IMR-90 (cell line): ENCODE measurements at regions not wholly inside any gene's neighbourhood (a gene's known extent, or its start where the extent isn't known, plus 50 kb on each side); places are given as distances from the start of the nearest gene placed in this dataset.

Source experiments
- ATAC-seq: fragments of 200-7000 bp; cut with Tn5 transposase; 2 replicates; pipeline ENCODE4 v1.9.1; 2020; ENCODE audit warnings: low read depth, mild to moderate bottlenecking, moderate library complexity
- BruUV-seq: library from RNA; stranded (reverse); fragments of 400-500 nt; replicated peaks from 2 replicates; lab custom pipeline; 2021; lab: Mats Ljungman, UMichigan
- CTCF ChIA-PET: fragments of 300-600 bp; formaldehyde crosslinking; extraction: SDS; loops from one replicate; lab custom pipeline; 2021; ENCODE audit warnings: antibody characterized with exemption; lab: Yijun Ruan, JAX
- POLR2A ChIA-PET: fragments of 300-600 bp; sonication (Branson Sonifier 250); formaldehyde crosslinking; loops from one replicate; lab custom pipeline; 2022; ENCODE audit warnings: antibody characterized with exemption; ENCODE audit not compliant: unreplicated experiment; lab: Charles Lee
- DNase-seq: peaks from one replicate; pipeline ENCODE4 v3.0.0; 2013
- H2AFZ ChIP-seq: replicated peaks from 2 replicates; pipeline ENCODE3; 2013; ENCODE audit warnings: low read length, mild to moderate bottlenecking; ENCODE audit not compliant: poor library complexity
- H2AK5ac ChIP-seq: 2 replicates; pipeline ENCODE4 v1.6.1; 2013; ENCODE audit warnings: low read depth, low read length, inconsistent platforms
- H2AK9ac ChIP-seq: replicated peaks from 2 replicates; pipeline ENCODE3; 2013; ENCODE audit warnings: mild to moderate bottlenecking, low read depth, low read length, moderate library complexity; ENCODE audit not compliant: poor library complexity
- H2BK120ac ChIP-seq: 2 replicates; pipeline ENCODE4 v1.6.1; 2013; ENCODE audit warnings: low read depth, low read length, inconsistent platforms
- H2BK15ac ChIP-seq: 3 replicates; pipeline ENCODE4 v1.6.1; 2013; ENCODE audit warnings: low read depth, low read length, inconsistent platforms
- H2BK20ac ChIP-seq: 2 replicates; pipeline ENCODE4 v1.6.1; 2013; ENCODE audit warnings: low read depth, mild to moderate bottlenecking, inconsistent platforms, low read length, moderate library complexity
- H2BK5ac ChIP-seq: 2 replicates; pipeline ENCODE4 v1.6.1; 2013; ENCODE audit warnings: mild to moderate bottlenecking, low read depth, low read length, inconsistent platforms; ENCODE audit not compliant: poor library complexity, severe bottlenecking
- H3K14ac ChIP-seq: replicated peaks from 2 replicates; pipeline ENCODE4 v1.6.1; 2013; ENCODE audit warnings: low read depth, low read length, inconsistent platforms
- H3K18ac ChIP-seq: 2 replicates; pipeline ENCODE4 v1.6.1; 2013; ENCODE audit warnings: low read depth, low read length, control low read depth
- H3K23ac ChIP-seq: 2 replicates; pipeline ENCODE4 v1.6.1; 2013; ENCODE audit warnings: low read depth, low read length, inconsistent platforms
- H3K27ac ChIP-seq: 2 replicates; pipeline ENCODE4 v1.5.1; 2013; ENCODE audit warnings: mild to moderate bottlenecking, control low read depth, low read length; ENCODE audit not compliant: insufficient read depth
- H3K27me3 ChIP-seq: 2 replicates; pipeline ENCODE4 v1.6.1; 2013; ENCODE audit warnings: low read length; ENCODE audit not compliant: control insufficient read depth, insufficient read depth
- H3K36me3 ChIP-seq: 2 replicates; pipeline ENCODE4 v1.6.1; 2013; ENCODE audit warnings: low read length, mixed read lengths; ENCODE audit not compliant: control insufficient read depth, insufficient read depth
- H3K4ac ChIP-seq: 2 replicates; pipeline ENCODE4 v1.6.1; 2013; ENCODE audit warnings: low read depth, low read length, inconsistent platforms
- H3K4me1 ChIP-seq: 2 replicates; pipeline ENCODE4 v1.6.1; 2013; ENCODE audit warnings: low read length, mixed read lengths; ENCODE audit not compliant: control insufficient read depth, insufficient read depth
- H3K4me2 ChIP-seq: 2 replicates; pipeline ENCODE4 v1.6.1; 2013; ENCODE audit warnings: low read depth, mild to moderate bottlenecking, control low read depth, low read length, moderate library complexity
- H3K4me3 ChIP-seq: 2 replicates; pipeline ENCODE4 v1.5.1; 2013; ENCODE audit warnings: low read depth, mild to moderate bottlenecking, control low read depth, low read length, moderate library complexity; ENCODE audit not compliant: insufficient read depth
- H3K56ac ChIP-seq: 2 replicates; pipeline ENCODE4 v1.6.1; 2013; ENCODE audit warnings: low read length, inconsistent platforms; ENCODE audit not compliant: insufficient read depth; ENCODE audit errors: extremely low read depth
- H3K79me1 ChIP-seq, 2 experiments: 2 replicates each; pipeline ENCODE4 v1.6.1; 2013; ENCODE audit warnings: low read length in 2 of 2, inconsistent platforms in 1 of 2, low read depth in 1 of 2
- H3K9ac ChIP-seq: 2 replicates; pipeline ENCODE4 v1.6.1; 2013; ENCODE audit warnings: low read depth, low read length, control low read depth
- H3K9me1 ChIP-seq: 2 replicates; pipeline ENCODE4 v1.6.1; 2013; ENCODE audit warnings: low read length, inconsistent platforms; ENCODE audit not compliant: insufficient read depth
- H3K9me3 ChIP-seq: 2 replicates; pipeline ENCODE4 v1.6.1; 2013; ENCODE audit warnings: low read length; ENCODE audit not compliant: control insufficient read depth, insufficient read depth
- H4K20me1 ChIP-seq: 2 replicates; pipeline ENCODE4 v1.6.1; 2013; ENCODE audit warnings: low read length, inconsistent platforms; ENCODE audit not compliant: insufficient read depth
- H4K5ac ChIP-seq: 2 replicates; pipeline ENCODE4 v1.6.1; 2013; ENCODE audit warnings: mild to moderate bottlenecking, low read depth, low read length, control low read depth
- H4K8ac ChIP-seq, 2 experiments: 2 replicates each; pipeline ENCODE4 v1.6.1; 2013; ENCODE audit warnings: low read depth in 2 of 2, low read length in 2 of 2, control low read depth in 1 of 2, inconsistent platforms in 1 of 2
- H4K91ac ChIP-seq: 2 replicates; pipeline ENCODE4 v1.6.1; 2013; ENCODE audit warnings: low read depth, low read length, inconsistent platforms; ENCODE audit not compliant: insufficient read depth
- BHLHE40 ChIP-seq: fragments of 150-350 bp; IDR thresholded peaks from 2 replicates; pipeline ENCODE4 v1.6.1; 2016; ENCODE audit warnings: mild to moderate bottlenecking, low read depth, low read length
- CHD1 ChIP-seq: IDR thresholded peaks from 2 replicates; pipeline ENCODE4 v1.6.1; 2012; ENCODE audit warnings: low read depth, low read length, improper control_type of control experiment
- FOS ChIP-seq: fragments of 150-350 bp; IDR thresholded peaks from 2 replicates; pipeline ENCODE4 v1.6.1; 2016; ENCODE audit warnings: low read depth, low read length
- MAFK ChIP-seq: IDR thresholded peaks from 2 replicates; pipeline ENCODE4 v1.6.1; 2012; ENCODE audit warnings: low read depth, low read length, improper control_type of control experiment
- MXI1 ChIP-seq: IDR thresholded peaks from 2 replicates; pipeline ENCODE4 v1.6.1; 2012; ENCODE audit warnings: low read depth, mild to moderate bottlenecking, low read length, moderate library complexity, borderline replicate concordance
- NFE2L2 ChIP-seq: fragments of 150-350 bp; IDR thresholded peaks from 2 replicates; pipeline ENCODE4 v1.6.1; 2016; ENCODE audit warnings: low read depth, mild to moderate bottlenecking, low read length
- POLR2A ChIP-seq: IDR thresholded peaks from 2 replicates; pipeline ENCODE4 v1.6.1; 2012; ENCODE audit warnings: mild to moderate bottlenecking, low read depth, low read length
- RAD21 ChIP-seq: IDR thresholded peaks from 2 replicates; pipeline ENCODE4 v1.6.1; 2012; ENCODE audit warnings: low read length, improper control_type of control experiment
- RFX5 ChIP-seq: IDR thresholded peaks from 2 replicates; pipeline ENCODE4 v1.8.0; 2012; ENCODE audit warnings: low read depth, mild to moderate bottlenecking, low read length, moderate library complexity
- SMC3 ChIP-seq: fragments of 150-350 bp; IDR thresholded peaks from 2 replicates; pipeline ENCODE4 v1.6.1; 2016; ENCODE audit warnings: low read depth, mild to moderate bottlenecking, antibody characterized with exemption, low read length, moderate library complexity
- WGBS, 2 experiments: methylation state at CpG; one replicate each; pipeline versions ENCODE4 v1.1.5 to v1.1.7; 2013; ENCODE audit warnings: missing lambda C conversion rate in 2 of 2; ENCODE audit not compliant: insufficient read length in 1 of 2; ENCODE audit errors: extremely low coverage in 2 of 2; 5-methylcytosine and 5-hydroxymethylcytosine counted together
- dilution Hi-C: fragments of 300-500 bp; cut with HindIII; formaldehyde crosslinking; loops from one replicate; pipeline ENCODE4 v1.14.3; 2018; ENCODE audit warnings: low sequenced_read_pairs; ENCODE audit not compliant: unreplicated experiment
- in situ Hi-C: fragments of 300-500 bp; cut with MboI; formaldehyde crosslinking; loops from 3 replicates; pipeline ENCODE4 v1.14.3; 2019; ENCODE audit warnings: low sequenced_read_pairs, inconsistent platforms, mixed read lengths
- intact Hi-C: fragments of 100-400 bp; cut with micrococcal nuclease; formaldehyde crosslinking; loops from 2 replicates; pipeline ENCODE4 v1.10.0; 2022
- TF ChIP-seq, protein P1 (sequence below): conservative IDR thresholded peaks from 2 replicates; pipeline ENCODE4 v1.5.1; 2012; ENCODE audit warnings: mild to moderate bottlenecking, low read depth, low read length, improper control_type of control experiment
- TF ChIP-seq, protein P2 (sequence below): fragments of 150-350 bp; IDR thresholded peaks from 2 replicates; pipeline ENCODE4 v1.6.1; 2016; ENCODE audit warnings: low read depth, mild to moderate bottlenecking, low read length, moderate library complexity, borderline replicate concordance
- TF ChIP-seq, protein P3 (sequence below): fragments of 150-350 bp; IDR thresholded peaks from 2 replicates; pipeline ENCODE4 v1.6.1; 2017; ENCODE audit warnings: mild to moderate bottlenecking, antibody characterized with exemption, low read length, low read depth

DNA sequence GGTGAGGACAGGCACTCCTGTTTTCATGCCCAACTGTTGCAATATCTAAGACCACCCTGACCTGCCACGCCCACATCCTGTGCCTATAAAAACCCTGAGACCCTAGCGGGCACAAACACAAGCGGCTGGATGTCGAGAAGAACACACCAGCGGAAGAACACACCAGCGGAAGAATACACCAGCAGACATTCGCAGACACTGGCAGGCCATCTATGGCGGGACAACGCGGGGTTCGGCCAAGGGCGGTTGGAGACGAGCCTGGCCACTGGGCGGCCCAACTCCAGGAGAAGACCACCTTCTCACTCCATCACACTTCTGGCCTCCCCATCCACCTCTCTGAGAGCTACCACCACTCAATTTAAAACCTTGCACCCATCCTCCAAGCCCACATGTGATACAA, 361.4 kb downstream of the FAT4 start:
- TF ChIP-seq SMC3 = no peak
- no peak for TF ChIP-seq NFE2L2
- TF ChIP-seq RAD21 = no peak
- no peak for TF ChIP-seq CHD1
- TF ChIP-seq, protein P1, sequence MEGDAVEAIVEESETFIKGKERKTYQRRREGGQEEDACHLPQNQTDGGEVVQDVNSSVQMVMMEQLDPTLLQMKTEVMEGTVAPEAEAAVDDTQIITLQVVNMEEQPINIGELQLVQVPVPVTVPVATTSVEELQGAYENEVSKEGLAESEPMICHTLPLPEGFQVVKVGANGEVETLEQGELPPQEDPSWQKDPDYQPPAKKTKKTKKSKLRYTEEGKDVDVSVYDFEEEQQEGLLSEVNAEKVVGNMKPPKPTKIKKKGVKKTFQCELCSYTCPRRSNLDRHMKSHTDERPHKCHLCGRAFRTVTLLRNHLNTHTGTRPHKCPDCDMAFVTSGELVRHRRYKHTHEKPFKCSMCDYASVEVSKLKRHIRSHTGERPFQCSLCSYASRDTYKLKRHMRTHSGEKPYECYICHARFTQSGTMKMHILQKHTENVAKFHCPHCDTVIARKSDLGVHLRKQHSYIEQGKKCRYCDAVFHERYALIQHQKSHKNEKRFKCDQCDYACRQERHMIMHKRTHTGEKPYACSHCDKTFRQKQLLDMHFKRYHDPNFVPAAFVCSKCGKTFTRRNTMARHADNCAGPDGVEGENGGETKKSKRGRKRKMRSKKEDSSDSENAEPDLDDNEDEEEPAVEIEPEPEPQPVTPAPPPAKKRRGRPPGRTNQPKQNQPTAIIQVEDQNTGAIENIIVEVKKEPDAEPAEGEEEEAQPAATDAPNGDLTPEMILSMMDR = no peak
- TF ChIP-seq POLR2A = no peak
- TF ChIP-seq BHLHE40 = no peak
- TF ChIP-seq, protein P2, sequence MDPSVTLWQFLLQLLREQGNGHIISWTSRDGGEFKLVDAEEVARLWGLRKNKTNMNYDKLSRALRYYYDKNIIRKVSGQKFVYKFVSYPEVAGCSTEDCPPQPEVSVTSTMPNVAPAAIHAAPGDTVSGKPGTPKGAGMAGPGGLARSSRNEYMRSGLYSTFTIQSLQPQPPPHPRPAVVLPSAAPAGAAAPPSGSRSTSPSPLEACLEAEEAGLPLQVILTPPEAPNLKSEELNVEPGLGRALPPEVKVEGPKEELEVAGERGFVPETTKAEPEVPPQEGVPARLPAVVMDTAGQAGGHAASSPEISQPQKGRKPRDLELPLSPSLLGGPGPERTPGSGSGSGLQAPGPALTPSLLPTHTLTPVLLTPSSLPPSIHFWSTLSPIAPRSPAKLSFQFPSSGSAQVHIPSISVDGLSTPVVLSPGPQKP = no peak
- no peak for TF ChIP-seq FOS
- TF ChIP-seq MXI1 = no peak
- no peak for TF ChIP-seq MAFK
- no peak for TF ChIP-seq RFX5
- TF ChIP-seq, protein P3, sequence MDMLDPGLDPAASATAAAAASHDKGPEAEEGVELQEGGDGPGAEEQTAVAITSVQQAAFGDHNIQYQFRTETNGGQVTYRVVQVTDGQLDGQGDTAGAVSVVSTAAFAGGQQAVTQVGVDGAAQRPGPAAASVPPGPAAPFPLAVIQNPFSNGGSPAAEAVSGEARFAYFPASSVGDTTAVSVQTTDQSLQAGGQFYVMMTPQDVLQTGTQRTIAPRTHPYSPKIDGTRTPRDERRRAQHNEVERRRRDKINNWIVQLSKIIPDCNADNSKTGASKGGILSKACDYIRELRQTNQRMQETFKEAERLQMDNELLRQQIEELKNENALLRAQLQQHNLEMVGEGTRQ = no peak
- Histone ChIP-seq H3K9me1 (no peaks in the 10 kb centered on the region), H4K5ac (no peak overlapping the region), H2BK15ac (no peak overlapping the region), H3K36me3 (no peaks in the 10 kb centered on the region), H2AK5ac (no peak overlapping the region), H3K23ac (no peak overlapping the region), H3K9ac (no peak overlapping the region), H4K20me1 (no peaks in the 10 kb centered on the region), H3K4me2 (no peak overlapping the region), H3K79me1 (no peaks in the 10 kb centered on the region), H4K91ac (no peak overlapping the region), H2BK20ac (no peak overlapping the region), H3K9me3 (no peaks in the 10 kb centered on the region), H2AK9ac (no peak overlapping the region), H3K4me1 (0 out of 2 replicates have a peak, but pooled peaks cover 2% of the 10 kb centered on the region), H4K8ac (no peak overlapping the region), H3K4me3 (no peak overlapping the region), H2BK5ac (no peak overlapping the region), H3K18ac (no peak overlapping the region), H3K14ac (no peak overlapping the region), H3K27ac (no peak overlapping the region), H3K56ac (no peak overlapping the region), H3K4ac (no peak overlapping the region), H2BK120ac (no peak overlapping the region), H3K27me3 (no peaks in the 10 kb centered on the region), H2AFZ (no peak overlapping the region)
- ChIA-PET CTCF (no interaction called here), POLR2A (no interaction called here)
- dilution Hi-C loops = no loop called here
- WGBS, 2 experiments = 99% methylated on average over 11 of the region's 14 CpGs; no CpG with 5 or more reads in 1 of the 2 experiments
- no peak for ATAC-seq
- intact Hi-C loops = no loop called here
- DNase-seq = no peak
- no TSS peak for BruUV-seq
- in situ Hi-C loops = no loop called here
